Stimulated activated CD4-positive, alpha-beta T cell treated with anti-CD3 and anti-CD28 coated beads, TNF-alpha, amount 100 ng/mL, for 24 hours (primary cell): ENCODE measurements at regions not wholly inside any gene's neighbourhood (a gene's known extent, or its start where the extent isn't known, plus 50 kb on each side); places are given as distances from the start of the nearest gene placed in this dataset.
"Not testable (repeated sequence)": the region's sequence is repeated elsewhere in the genome, so short reads cannot be mapped to it uniquely, and the experiment has no call there.

Experiments
- DNase-seq, 3 experiments: peaks; one replicate each; pipeline ENCODE4 v3.0.0-alpha.2; 2020; ENCODE audit warnings: low read depth in 3 of 3

DNA sequence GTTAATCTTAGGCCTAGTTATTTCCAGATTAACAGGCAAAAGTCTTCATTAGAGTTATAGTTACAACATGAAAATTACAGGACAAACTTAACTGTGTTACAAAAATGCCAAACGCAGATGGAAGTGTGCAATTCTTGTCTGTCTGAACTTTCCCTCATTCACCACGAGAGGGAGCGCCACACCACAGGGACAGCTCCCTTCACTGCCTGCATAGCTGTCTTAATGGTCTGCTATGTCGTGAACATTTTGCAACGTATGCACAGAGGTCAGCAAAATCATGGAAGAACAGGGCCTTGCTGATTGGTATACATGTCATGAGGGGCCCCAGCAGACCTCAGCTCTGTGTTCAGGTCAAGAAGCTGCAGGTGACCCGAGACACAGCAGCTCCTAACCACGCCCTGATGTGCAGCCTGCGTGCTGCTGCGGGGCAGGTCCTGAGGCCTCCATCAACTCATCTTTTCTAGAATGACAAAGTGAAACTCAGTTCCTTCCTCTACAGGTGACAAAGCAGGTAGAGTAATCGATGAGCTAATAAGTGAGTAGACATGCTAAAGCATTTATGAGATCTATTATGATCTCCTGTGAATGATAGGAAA lies 78.8 kb upstream of the ATP8B1 start:
- DNase-seq, result peak; percentile 13 to 46 (median 30)

DNA sequence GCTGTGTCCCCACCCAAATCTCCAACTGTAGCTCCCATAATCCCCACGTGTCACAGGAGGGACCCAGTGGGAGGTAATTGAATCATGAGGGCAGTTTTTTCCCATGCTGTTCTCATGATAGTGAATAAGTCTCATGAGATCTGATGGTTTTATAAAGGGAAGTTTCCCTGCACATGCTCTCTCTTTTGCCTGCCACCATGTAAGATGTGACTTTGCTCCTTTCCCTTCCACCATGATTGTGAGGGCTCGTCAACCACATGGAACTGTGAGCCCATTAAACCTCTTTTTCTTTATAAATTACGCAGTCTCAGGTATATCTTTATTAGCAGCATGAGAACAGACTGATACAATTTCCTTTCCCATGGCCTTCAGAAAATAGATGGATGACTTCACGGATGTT lies 76.8 kb upstream of the ATP8B1 start:
- not testable (repeated sequence) for DNase-seq

DNA sequence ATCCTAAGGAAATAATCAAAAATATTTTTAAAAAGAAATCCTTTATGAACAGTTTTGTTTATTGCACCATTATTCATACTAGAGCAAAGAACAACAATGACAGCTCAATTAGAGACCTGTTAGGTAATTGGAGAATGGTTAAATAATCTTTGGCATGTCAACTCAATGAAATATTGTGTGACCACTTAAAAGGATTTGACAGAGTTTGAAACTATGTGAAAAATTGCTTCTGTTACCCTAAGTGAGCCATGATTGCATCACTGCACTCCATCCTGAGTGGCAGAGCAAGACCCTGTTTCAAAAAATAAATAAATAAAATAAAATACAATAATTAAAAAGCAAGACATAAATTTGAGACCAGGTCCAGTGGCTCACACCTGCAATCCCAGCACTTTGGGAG lies 66.1 kb upstream of the ATP8B1 start:
- DNase-seq, result no peak

DNA sequence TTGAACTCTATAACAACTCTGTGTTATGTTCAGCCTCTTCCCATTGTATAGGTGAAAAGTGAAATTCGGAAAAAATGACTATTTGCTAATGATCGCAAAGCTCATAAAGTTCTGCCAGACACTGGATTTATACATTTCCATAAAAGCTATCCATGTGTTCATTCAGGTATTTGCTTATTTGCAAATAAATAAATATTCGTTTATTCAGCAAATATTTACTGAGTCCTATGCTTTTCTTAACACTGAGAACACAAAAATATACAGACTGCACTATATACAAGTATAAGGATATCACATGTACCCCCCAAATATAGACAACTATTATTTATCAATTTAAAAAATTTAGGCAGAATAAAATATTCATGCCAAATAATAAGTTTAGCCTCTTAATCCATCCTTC lies 63.2 kb upstream of the ATP8B1 start:
- no peak for DNase-seq

DNA sequence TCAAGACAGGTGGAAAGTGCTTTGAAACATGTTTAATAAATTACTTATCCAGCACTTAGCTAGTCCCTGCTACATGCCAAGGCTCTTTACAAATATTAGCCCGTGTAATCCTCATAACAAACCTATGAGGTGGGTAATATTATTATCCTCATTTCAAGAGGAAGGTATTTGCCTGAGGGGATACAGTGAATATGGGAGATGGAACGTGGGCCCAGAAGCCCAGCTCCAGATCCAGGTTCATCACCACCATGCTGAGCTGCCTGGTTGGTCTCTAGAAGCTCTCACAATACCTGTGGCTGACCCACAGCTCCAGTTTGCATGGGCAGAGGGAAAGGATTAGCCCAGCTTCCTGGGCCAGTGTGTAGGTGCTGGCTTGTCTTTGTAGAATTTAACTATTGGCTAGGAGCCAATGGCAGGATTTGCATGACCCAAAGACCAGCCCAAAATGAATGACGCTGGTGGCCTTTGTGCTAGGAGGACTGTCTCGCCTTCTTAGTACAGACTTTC lies 61.6 kb upstream of the ATP8B1 start:
- DNase-seq, result no peak

DNA sequence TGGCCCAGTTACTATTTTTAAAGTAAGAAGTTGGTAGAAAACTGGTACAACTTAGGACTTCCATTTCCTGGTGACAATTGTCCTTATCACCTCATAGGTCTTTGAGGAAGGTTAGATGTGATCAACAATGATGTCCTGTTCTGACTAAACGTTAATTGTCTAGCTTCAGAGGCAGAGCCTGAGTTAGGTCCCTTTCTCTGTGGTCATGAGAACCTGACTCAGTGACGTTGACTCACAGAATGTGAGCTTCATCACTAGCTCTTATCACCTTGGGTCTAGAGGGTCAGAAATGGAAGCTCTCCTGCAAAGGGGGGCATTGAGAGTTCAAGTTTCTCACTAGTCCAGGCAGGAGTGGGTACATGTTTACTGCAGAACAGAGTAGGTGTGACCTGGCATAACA lies 60.6 kb upstream of the ATP8B1 start:
- no peak for DNase-seq

DNA sequence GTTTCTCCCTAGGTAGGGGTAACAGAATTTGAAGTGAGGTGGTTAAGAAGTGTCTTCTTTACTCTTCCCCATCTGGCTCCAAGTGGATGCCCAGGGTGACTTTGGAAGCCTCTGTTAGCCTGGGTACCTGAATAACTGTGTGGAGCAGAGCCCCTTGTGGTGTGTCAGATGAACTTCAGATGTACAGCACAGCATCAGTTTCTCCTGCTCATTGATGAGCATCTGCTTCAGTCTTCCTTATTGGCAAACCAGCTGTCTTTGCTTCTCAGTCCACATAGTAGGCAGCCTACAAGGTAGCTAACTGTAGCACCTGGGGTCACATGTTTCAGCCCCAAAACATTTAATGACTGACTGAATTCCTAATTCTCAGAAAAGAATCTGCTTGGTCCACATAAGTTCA lies 56.2 kb upstream of the ATP8B1 start:
- no peak for DNase-seq

DNA sequence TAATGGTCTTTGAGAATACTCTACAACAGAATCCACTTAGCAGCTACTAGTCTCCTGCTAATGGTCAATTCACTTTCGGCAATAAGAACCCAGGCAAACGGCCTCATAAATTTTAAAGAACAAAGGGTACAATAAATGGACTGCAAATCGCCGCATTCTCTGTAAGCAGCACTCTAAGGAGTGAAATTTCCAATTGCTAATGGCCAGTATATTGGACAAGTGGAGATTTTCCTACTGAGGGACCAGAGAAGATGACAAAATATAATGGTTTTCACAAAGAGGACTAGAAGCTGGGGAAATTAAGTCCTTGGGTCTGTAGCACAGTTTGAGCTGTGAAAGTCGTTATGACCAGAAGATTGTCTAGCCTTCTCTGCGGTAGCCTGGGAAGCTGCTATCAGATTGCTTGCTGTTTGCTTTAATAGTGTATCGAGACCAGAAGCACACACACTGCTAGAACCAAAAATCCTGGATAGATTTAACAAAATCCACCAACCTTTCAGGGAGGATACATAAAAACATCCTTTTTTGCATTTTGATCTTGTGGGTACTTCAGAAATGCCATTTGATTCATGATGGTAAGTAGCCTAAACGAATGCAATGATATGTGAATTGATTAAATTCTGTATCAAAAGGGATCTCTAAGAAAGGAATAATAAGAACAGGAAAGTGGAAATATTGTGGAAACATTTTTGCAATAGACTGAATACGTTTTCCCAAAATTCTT lies 53.6 kb upstream of the ATP8B1 start:
- DNase-seq, result no peak

DNA sequence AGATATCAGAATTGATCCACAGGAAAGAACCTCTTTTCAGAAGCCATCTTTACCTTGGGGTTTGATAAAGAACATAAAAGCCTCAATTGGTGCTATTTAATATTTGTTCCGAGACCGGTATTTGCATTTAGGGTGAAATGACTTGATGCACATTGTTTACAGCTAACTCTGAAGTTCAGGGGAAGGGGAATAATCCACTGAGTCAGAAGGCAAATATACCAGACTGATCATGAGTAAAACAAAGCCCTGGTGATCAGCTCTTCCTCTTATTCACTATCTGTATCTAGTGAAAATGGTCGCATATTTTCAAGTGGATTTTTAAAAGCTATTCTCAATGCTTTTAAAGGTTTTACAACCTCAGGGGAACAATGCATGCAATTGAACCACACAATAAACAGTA lies 53.0 kb upstream of the ATP8B1 start:
- DNase-seq, result no peak

DNA sequence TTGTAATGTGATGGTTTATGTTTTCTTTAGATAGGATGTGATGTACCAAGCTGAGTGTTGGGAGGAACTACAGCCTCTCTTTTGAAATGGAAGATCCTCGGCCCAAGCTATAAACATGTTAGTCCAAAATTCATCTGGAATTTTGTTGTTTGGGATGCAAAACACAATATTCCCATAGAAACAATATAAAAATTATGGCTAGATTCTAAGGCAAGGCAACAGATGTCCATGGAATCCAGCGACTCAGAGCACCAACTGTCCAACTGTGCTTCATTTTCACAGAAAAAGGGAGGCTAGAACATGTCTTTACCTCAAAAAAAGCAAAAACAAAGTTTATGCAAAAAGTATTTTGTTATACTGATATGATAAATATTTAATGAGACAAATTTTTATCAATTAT lies 52.4 kb upstream of the ATP8B1 start:
- no peak for DNase-seq

DNA sequence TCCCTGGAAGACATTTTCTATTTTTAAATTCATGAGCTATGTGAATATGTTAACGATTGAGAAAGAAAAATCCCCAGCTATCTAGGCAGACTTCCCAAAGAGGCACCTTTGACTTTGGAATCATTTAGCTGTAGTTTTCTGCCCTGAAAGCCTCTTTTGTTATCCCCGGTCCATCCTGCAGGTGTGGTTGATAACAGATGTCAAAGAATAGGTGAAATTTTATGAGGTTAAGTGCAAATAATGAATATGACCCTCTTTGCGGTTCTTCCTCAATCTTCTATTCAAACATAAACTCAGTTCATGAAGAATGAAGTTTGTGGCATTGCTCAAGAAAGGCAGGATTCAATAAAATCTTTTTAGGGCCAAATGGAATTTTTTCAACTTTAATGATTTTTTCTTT lies 51.6 kb upstream of the ATP8B1 start:
- no peak for DNase-seq

DNA sequence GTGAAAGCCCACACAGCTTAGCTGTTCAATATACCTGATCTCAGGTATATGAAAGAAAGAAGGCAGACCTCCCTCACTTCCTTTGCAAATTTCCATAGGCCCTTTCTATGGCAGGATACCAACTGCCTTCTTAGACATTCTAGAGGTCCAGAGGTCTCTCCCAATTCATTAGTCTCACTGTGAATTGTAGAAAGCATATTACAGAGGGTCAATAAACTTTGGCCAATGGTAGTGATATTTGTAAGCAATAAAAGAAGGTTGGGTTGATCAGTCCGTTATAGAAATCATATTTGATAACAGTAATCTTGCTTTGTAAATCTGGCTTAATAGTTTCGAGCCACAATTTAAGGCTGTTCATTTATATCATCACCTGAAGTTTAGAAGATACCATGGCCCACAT lies 50.7 kb upstream of the ATP8B1 start:
- no peak for DNase-seq

DNA sequence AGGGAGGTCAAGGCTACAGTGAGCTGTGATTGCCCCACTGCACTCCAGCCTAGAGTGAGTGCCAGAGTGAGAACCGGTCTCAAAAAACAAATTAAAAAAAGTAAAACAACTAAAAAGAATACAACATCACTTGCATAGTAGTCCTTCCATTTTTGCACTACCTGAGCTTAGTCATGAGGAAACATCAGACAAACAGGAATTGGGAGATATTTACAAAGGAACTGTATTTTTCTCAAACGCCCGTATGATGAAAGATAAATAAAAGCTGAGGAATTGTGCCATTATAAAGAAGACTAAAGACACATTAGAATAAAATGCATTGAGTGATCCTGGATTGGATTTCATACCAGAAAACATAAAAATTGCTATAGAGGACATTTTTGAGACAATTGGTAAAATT lies 50.0 kb upstream of the ATP8B1 start:
- no peak for DNase-seq
